ENCODE measurements at regions not wholly inside any gene's neighbourhood (a gene's known extent, or its start where the extent isn't known, plus 50 kb on each side); places are given as distances from the start of the nearest gene placed in this dataset.

DNA sequence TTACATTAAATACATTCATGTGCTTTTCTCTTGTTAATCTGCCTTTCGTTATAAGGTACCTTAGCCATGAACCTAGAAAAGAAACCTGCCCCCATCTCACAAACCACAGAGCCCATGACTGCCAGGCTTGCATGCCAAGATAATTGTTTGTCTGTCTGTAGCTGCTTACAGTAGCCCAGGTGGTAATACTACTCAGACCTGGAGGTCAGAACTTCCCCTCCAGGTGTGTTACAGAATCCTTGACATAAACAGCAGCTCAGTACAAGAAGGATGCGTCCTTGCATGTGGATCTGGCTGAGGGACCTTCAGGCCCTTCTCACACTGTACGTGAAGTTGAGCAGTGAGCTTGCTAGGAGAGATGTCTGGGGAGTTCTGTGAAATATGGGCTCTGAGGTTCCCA, 291.4 kb downstream of the CSNK1G3 start:
- TF ChIP-seq EGR1 (IDR thresholded peaks at IDR 0.05; ENCODE audit: low read depth) (no peak), TCF7L2 (IDR thresholded peaks at IDR 0.05; ENCODE audit: borderline replicate concordance, extremely low read depth, insufficient read depth, insufficient read length) (no peak), POLR2AphosphoS5 (IDR thresholded peaks at IDR 0.05; ENCODE audit: low read depth, low read length) (no peak), SRF (IDR thresholded peaks at IDR 0.05; ENCODE audit: low read depth) (no peak), SIN3A (IDR thresholded peaks at IDR 0.05; ENCODE audit: low read depth) (no peak), JUND (IDR thresholded peaks at IDR 0.05) (no peak), POLR2A (IDR thresholded peaks at IDR 0.05; ENCODE audit: borderline replicate concordance, extremely low read depth, insufficient read depth, insufficient read length) (no peak)
- TF ChIP-seq, protein P1, sequence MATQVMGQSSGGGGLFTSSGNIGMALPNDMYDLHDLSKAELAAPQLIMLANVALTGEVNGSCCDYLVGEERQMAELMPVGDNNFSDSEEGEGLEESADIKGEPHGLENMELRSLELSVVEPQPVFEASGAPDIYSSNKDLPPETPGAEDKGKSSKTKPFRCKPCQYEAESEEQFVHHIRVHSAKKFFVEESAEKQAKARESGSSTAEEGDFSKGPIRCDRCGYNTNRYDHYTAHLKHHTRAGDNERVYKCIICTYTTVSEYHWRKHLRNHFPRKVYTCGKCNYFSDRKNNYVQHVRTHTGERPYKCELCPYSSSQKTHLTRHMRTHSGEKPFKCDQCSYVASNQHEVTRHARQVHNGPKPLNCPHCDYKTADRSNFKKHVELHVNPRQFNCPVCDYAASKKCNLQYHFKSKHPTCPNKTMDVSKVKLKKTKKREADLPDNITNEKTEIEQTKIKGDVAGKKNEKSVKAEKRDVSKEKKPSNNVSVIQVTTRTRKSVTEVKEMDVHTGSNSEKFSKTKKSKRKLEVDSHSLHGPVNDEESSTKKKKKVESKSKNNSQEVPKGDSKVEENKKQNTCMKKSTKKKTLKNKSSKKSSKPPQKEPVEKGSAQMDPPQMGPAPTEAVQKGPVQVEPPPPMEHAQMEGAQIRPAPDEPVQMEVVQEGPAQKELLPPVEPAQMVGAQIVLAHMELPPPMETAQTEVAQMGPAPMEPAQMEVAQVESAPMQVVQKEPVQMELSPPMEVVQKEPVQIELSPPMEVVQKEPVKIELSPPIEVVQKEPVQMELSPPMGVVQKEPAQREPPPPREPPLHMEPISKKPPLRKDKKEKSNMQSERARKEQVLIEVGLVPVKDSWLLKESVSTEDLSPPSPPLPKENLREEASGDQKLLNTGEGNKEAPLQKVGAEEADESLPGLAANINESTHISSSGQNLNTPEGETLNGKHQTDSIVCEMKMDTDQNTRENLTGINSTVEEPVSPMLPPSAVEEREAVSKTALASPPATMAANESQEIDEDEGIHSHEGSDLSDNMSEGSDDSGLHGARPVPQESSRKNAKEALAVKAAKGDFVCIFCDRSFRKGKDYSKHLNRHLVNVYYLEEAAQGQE (IDR thresholded peaks at IDR 0.05; ENCODE audit: low read depth), result no peak
- TF ChIP-seq, protein P2, sequence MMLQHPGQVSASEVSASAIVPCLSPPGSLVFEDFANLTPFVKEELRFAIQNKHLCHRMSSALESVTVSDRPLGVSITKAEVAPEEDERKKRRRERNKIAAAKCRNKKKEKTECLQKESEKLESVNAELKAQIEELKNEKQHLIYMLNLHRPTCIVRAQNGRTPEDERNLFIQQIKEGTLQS (IDR thresholded peaks at IDR 0.05), result no peak
- TF ChIP-seq, protein P3, sequence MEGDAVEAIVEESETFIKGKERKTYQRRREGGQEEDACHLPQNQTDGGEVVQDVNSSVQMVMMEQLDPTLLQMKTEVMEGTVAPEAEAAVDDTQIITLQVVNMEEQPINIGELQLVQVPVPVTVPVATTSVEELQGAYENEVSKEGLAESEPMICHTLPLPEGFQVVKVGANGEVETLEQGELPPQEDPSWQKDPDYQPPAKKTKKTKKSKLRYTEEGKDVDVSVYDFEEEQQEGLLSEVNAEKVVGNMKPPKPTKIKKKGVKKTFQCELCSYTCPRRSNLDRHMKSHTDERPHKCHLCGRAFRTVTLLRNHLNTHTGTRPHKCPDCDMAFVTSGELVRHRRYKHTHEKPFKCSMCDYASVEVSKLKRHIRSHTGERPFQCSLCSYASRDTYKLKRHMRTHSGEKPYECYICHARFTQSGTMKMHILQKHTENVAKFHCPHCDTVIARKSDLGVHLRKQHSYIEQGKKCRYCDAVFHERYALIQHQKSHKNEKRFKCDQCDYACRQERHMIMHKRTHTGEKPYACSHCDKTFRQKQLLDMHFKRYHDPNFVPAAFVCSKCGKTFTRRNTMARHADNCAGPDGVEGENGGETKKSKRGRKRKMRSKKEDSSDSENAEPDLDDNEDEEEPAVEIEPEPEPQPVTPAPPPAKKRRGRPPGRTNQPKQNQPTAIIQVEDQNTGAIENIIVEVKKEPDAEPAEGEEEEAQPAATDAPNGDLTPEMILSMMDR (IDR thresholded peaks at IDR 0.05 in 2 of 3, conservative IDR thresholded peaks at IDR 0.05 in 1 of 3; ENCODE audit: borderline replicate concordance in 1 of 3, insufficient read depth in 1 of 3, low read depth in 2 of 3, low read length in 2 of 3), result no peak
- Histone ChIP-seq H3K9me2 (ENCODE audit: insufficient read depth) (no peaks in the 10 kb centered on the region), H2AFZ (ENCODE audit: low read depth, low read length, poor library complexity, severe bottlenecking) (no peak overlapping the region), H3K27me3 (ENCODE audit: insufficient read depth, low read length) (no peaks in the 10 kb centered on the region), H3K4me2 (ENCODE audit: low read length) (no peak overlapping the region), H3K27ac (ENCODE audit: low read depth, low read length) (no peak overlapping the region), H3K4me1 (ENCODE audit: control insufficient read depth in 1 of 2, insufficient read depth in 2 of 2, low read length in 2 of 2) (no peaks in the 10 kb centered on the region), H3K36me3 (ENCODE audit: control insufficient read depth in 1 of 2, insufficient read depth in 2 of 2, low read length in 2 of 2) (no peaks in the 10 kb centered on the region), H3K9ac (ENCODE audit: low read length) (no peak overlapping the region), H4K20me1 (ENCODE audit: insufficient read depth) (no peaks in the 10 kb centered on the region), H3K79me2 (ENCODE audit: insufficient read depth, low read length) (no peaks in the 10 kb centered on the region), H3K4me3 (replicated peaks in 1 of 2; ENCODE audit: low read depth in 1 of 2, low read length in 2 of 2) (no peak overlapping the region), H3K9me3 (ENCODE audit: control insufficient read depth in 1 of 2, insufficient read depth in 1 of 2, low read depth in 1 of 2, low read length in 2 of 2) (no peaks in the 10 kb centered on the region)
- ChIA-PET CTCF (no interaction called here), POLR2A (no interaction called here), RAD21 (ENCODE audit: low non-redundant PET in 1 of 2, low total read pairs in 2 of 2, uncharacterized antibody in 2 of 2, unreplicated experiment in 2 of 2) (no interaction called here)
- no TSS peak for BruUV-seq (replicated peaks)
- no peak for ATAC-seq
- no peak for DNase-seq (ENCODE audit: low read depth, low spot score)
- intact Hi-C loops (cut with micrococcal nuclease), result no loop called here

Data from HCT116 (cell line).